Glomerular endothelial cell (primary cell): ENCODE measurements at regions not wholly inside any gene's neighbourhood (a gene's known extent, or its start where the extent isn't known, plus 50 kb on each side); places are given as distances from the start of the nearest gene placed in this dataset.
"Not testable (repeated sequence)": the region's sequence is repeated elsewhere in the genome, so short reads cannot be mapped to it uniquely, and the experiment has no call there.

Experiments used
- DNase-seq: peaks from one replicate; pipeline ENCODE4 v3.0.0-alpha.2; 2011; ENCODE audit warnings: low read depth, low spot score; ENCODE audit errors: extremely low read depth

DNA sequence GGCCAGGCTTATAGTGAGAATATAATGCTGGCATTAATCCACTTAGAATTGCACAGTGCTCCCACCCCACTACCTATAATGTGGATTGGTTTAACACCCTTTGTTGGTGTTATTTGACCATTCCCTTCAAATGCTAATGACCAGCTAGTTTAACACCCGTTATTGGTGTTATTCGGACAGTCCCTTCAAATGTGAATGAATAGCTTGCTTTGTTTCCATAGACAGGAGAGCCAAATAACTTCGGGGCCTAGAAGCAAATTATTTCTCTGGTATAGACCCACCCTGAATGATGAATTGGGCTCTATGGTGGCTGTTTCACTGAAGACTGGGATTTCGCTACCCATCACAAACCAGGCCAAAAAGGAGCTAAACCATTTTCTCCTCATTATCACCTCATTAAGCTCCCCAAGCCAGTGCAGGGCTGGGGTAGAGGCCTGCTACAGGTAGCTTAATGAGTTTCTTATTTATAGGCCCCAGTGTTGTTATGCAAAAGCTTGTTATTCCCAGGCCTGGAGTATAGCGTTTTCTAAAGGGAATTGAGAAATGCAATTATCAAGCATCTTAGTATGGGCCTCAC is 494.1 kb upstream of the DPH6 start:
- DNase-seq = no peak

DNA sequence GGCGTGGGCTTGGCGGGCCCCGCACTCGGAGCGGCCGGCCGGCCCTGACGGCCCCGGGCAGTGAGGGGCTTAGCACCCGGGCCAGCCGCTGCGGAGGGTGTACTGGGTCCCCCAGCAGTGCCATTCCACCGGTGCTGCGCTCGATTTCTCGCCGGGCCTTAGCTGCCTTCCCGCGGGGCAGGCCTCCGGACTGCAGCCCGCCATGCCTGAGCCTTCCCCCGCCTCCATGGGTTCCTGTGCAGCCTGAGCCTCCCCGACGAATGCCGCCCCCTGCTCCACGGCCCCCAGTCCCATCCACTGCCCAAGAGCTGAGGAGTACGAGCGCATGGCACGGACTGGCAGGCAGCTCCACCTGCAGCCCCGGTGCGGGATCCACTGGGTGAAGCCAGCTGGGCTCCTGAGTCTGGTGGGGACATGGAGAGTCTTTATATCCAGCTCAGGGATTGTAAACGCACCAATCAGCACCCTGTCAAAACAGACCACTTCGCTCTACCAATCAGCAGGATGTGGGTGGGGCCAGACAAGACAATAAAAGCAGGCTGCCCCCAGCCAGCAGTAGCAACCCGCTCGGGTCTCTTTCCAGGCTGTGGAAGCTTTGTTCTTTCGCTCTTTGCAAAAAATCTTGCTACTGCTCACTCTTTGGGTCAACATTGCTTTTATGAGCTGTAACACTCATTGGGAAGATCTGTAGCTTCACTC is 501.2 kb upstream of the DPH6 start:
- DNase-seq = not testable (repeated sequence)

DNA sequence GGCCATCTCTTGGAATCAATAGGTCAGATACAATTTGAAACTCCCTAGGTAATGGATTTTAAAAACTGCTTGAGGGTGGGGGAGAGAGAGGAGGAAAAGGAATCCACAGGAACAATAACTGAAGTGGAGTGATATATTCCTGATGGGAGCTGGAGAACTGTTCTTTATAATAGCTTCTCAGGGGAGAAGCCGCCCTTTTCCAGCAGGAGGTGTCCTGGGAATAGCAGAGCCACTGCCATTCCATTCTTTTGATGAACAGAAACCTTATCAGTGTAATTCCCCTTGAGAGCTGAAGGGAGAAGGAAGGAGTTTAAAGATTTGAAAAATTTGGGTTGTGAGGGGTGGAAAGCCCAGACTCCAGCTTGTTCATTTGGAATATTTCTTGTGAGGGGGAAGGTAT is 504.9 kb upstream of the DPH6 start:
- no peak for DNase-seq

DNA sequence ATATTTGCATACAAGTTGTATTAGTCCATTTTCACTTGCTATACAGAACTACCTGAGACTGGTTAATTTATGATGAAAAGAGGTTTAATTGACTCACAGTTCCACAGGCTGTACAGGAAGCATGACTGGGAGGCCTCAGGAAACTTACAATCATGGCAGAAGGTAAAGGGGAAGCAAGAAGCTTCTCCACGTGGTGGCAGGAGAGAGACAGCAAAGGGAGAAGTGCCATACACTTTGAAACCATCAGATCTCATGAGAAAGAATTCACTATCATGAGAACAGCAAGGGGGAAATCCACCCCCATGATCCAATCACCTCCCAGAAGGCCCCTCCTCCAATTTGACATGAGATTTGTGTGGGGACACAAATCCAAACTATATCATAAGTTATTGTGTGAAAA is 506.7 kb upstream of the DPH6 start:
- DNase-seq = not testable (repeated sequence)

DNA sequence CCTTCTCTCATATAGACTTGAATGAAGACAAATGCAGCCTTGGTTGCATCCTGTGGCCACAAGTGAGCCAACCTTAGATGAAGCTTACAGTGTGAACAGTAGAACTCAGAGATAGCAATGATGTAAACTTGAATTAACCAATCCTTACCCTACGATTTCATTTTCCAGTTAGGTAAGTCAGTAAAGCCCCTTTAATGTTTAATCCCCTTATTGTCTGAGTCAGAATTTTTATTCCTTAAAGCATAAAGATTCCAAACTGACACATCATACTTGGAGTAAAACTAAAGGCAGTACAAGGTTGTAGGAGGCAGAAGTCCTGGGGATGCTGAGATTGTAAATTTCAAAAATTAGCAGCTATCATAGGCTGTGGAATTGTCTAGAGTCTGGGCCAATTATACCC is 507.8 kb upstream of the DPH6 start:
- DNase-seq = no peak

DNA sequence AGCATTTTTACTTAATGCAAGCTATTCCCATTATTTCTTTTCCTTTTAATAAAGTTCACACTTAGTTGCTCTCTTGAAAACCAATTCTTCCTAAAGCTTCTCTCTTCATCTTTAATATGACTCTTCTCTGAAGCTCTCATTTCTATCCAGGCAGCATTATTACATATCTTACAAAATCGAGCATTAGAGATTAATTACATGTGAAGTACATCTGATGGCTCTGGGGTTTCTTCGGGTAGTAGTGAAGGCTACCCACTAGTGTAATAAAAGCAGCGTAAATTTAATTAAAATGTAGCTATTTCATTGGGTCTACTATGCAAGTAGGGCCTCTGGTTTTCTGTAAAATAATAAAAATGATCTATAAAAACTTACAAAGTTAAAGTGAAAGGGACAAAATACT is 513.6 kb upstream of the DPH6 start:
- no peak for DNase-seq

DNA sequence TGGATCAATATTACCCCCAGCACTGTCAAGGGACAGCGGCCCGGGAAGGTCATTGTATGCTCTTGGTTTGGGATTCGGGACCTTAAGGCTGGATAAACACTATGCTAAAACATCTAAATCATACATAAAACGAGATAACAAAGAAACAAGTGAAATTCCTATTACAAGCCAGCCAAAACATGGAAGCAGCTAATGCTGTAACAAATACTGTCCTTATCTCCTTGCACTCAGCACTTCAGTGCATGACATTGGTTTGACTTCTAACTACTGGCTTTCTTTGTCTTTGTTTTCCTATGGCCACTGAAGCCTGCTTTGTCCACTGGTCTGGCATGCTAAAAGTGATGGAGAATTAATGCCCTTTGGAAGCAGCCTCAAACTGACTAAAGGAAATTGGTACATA is 516.4 kb upstream of the DPH6 start:
- no peak for DNase-seq

DNA sequence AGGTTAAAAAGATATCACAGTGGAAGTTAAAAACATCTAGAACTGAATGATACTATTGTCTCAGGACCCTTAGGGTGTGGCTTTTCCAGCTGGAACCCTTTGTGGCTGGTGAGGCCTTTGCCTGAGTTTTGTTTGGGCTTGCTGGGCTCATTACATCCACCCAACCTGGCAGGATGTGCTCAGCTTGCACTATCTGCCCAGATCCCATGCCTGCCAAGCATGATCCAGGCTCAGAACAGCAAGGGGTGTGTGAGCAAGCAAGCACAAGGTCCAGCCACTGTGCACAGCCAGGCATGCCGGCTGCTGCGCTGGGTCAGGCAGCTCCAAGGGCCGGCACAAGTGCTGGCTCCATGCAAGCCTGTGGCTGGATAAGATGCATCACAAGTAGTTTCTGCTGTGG is 512.7 kb upstream of the CDIN1 start:
- DNase-seq = no peak

DNA sequence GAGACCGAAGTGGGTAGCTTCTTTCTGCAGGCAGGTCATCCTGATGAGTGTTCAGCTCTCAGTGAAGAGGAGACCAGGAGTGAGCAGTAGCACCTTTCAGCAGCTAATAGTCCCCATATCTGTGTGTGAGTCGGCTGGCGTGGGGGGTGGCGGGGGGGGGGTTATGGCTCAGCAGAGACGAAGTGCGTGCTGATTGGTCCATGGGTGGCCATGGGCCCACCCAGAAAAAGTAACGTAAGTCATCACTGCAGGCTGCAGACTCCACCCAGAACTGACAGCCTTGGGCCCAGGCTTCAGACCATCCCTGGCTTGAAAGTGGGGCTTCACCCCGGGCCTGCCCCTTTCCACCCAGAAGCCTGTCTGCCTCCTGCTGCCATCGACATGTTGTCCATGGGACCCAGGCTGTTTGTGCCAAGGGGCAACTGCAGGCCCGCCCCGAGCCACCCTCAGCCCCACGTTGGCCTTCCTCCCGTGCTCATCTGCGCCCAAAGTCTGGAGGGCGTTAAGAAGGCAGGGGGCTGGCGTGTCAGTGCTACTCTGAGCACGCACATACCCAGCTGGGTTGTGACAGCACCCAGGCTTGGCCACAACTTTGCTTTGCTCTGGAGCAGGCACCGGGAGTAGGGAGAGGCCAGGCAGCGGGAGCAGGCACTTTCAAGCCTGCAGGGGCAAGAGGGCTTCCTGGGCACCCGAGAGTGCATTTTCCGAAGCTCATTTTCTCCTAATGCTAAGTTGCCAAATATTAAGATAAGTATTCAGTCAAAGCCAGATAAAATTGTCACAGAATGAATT is 511.7 kb upstream of the CDIN1 start:
- no peak for DNase-seq

DNA sequence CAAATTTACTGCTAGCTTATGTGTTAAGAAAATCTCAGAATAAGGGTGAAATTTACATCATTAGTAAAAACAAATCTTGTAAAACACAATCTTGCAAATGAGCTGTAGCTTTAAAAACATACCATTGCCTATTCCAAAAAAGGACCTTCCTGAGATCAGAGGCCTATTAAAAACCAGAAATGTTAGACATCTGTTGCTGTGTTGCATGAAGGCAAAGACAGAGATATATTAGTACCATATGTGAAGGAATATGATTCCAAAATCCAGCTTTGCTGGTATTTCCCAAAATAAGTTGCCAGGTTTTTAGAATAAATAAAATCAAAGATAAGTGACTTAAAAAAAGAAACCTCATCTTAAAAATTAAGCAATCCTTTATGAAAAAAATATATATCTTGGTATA is 504.1 kb upstream of the CDIN1 start:
- DNase-seq = no peak

DNA sequence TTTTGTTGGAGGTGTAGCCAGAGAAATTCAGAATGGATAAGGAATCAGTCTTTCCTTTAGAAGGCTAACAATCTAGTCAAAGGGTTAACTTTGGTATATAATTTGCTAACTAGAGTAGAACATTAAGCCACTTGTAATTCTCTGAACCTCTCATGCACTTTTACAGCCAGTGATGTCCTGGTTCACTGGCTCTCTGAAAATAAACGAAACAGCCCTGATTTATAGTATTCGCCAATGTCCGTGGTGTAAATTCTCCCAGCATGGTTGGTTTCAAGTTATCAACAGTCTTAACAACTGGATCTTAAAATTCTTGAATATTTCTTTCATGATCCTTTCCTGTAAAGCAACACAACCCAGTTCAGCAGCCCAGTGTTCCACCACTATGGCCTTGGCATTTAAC is 500.4 kb upstream of the CDIN1 start:
- DNase-seq = no peak

DNA sequence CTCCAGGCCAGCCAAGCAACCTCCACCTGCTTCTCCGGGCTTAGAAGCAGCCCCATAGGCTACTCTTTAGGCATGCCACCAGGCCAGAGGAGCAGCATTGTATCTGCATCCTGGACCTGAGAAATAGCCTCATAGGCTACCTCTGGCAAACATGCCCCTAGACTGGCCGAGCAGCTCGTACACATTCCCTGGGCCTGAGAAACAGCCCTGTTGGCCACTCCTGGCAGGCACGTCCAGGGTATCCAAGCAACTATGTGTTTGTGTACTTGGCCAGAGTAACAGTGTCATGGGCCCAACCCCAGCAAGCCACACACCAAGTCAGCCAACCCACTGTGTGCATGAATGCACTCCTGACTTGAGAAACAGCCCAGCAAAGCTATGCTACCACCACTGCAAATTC is 498.7 kb upstream of the CDIN1 start:
- no peak for DNase-seq

DNA sequence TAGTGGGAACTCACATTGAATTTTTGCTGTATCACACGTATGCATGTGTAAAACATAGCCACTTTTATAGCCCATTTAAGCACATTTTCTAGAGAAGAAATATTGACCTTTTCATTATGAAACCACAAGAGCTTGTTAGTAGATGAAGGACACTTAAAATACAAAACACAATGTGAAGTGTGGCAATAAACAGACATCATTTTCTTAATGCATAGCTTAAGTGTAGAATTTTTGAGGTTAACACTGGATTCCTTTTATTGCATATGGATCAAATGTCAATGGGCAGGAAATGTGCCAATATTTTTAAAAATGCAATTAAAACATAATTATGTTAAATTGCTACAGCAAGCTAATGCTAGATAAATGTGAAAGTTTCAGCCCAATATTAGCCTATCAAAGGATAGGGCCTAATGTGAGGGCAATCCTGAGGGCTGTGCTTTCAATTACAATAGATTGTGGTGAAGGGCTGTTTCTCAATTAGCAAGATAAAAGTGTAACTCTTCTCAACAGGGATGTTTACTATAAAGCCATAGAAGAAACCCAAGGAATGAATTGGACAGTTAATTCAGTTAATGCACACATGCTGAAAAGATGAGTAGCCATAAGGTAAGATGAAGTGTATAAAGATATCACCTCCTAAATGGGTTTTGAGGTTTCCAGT is 489.0 kb upstream of the CDIN1 start:
- no peak for DNase-seq

DNA sequence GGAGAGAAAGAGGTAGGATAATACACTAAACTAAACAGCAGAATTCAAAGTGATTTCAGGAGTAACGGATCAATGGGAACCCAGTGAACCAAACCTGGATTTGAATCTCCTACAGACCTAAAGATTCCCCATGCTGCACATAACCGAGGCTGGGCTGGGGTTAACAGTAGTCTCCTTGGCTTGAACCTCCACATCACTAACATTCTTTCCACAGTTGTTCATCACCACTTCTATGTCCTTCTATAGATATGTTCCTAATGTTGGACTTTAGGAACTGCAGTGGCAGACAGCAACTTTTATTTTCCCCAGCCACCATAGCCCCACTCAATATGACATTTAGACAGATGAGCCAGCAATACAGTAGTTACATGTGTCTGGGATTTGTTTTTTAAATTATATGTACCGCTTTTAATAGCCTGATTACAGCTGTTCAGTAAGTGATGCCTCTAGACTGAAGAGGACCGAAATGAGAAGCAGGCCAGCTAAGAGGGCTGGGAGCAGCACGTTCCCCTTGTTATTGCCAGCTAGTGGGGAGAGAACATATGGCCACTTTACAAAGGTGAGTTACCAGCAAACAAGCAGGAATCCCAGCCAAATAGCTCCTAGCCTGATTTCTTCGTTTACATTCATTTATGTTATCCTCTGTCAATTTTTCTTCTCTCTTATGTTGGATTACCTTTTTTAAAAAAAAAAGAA is 472.6 kb upstream of the CDIN1 start:
- DNase-seq = no peak

DNA sequence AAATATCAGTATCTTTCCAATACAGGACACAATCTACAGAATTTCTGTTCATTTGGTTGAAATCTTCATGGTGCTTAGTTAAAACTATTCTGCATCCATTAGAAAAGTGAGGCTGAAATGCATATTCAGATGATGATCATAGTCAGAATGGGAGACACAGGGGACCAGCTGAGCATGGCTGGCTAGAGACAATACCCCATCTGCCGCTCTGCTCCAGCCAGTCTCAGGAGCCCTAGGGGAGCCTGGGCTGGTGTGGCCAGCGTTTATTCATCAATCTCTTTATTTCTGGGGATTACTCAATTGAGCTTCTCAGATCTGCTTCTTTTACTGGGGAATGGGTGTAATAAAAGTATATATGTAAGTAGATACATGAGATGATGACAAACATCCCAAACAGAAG is 470.9 kb upstream of the CDIN1 start:
- DNase-seq = no peak

DNA sequence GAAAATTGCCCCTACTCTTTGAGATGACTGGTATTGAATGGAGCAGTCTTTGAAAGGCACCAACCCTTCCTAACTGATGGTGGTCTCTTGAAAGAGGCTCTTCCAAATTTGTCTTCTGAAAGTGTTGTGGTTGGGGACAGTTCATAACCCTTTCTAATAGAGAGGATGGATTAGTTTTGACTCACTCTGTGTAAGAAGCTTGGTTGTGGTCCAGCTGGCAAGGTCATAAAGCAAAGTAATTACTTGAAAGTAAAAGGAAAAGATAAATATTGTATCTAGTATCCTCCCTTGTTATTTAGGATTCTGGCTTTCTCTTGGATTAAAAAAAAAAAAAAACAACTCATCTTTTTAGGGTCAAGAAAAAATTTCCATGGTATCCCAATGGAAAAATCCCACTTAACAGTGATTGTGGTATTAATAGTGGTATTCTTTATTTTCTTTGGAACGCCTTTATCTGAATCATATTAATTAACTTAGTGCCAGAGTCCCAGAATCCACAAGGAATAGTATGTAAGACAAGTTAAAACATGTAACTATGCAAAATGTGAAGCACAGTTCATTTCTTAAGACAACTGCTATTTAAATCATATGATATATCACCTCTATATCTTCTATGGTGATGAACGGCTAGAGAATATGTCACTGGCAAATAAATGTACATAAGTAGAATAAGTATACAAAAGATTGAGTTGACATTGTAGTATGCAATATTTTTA is 469.3 kb upstream of the CDIN1 start:
- no peak for DNase-seq

DNA sequence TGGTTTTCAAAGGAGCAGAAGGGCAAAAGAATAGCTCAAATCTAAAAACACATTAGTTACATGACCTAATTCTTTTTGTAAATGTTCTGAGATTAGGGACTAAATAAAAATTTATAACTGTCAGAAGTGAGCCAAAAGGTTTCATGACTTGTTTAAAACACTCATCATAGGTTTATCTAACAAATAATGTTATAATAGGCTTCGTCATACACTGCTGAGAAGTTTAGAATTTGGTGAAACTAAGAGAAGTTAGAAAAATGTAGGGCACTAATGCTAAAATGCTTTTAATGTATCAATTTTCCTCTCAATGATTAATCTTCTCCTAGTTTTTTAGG is 468.8 kb upstream of the CDIN1 start:
- DNase-seq = no peak

DNA sequence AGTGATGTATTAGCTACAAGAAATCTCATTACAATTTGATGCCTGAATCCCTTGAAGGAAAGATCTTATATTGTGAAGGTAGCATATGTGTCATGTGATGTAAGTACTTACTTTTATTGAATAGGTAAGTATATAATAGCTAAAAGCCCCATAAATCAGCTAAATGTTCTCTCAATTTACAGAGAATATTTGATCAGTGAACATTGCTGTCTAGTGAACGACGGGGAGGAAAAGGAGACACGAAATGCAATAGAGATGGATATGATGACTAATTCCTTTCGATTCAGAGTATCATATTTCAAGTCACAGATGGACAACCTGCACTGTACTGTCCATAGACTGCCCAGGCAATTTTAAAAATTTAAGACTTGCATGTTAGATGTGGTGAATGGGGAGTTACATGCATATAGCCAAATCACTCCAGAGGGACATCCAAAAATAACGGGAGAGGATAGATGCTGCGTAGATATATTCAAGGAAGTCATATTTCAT is 462.1 kb upstream of the CDIN1 start:
- no peak for DNase-seq

DNA sequence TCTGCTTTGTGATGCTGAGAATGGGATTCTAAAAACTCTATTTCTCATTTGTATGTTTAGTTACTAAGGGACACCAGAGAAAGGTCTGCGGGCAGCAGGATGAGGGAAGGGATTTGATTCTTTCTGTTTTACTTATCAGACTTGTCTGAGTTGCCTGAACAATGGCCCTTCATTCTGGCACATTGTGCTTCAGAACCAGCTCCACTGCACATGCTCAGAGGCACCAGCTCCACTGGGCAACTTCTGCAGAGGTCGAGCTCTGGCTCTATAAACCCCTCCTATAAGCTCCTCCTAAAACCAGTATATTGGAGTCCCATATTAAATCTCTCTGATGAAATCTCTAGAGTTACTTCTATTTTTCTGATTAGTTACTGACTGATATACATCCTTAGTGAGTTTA is 453.2 kb upstream of the CDIN1 start:
- no peak for DNase-seq

DNA sequence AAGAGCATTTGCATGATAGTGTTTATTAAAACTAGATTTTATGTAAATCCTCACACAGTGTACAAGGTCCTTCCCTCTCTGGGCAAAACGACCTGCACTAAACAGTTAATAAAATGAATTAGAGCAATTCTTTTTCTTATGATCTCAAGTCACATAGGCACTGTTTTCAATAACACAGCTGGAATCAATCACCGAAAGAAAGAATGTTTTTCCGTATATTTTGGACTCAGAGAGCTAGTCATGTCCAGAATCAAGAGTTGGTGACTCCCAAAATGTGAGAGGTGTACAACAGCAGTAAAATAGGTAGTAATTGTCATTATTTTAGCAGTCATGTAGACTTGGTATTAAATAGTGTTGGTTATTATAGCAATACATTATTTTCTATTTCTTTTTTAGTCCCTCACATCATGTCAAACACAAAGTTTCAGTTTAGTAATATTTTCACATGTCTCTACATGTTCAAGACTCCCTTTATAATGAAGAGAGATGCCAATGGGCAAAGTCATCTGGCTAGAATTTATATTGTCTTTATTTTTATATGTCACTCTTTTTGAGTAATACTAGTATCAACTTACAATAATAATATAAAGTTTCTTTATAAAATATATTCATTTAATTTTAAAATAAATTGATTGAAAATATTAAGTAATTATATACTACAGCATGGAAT is 448.6 kb upstream of the CDIN1 start:
- no peak for DNase-seq
